Occipital lobe (tissue), 1 donor: ENCODE measurements at regions not wholly inside any gene's neighbourhood (a gene's known extent, or its start where the extent isn't known, plus 50 kb on each side); places are given as distances from the start of the nearest gene placed in this dataset.

Source experiments
- DNase-seq: peaks from one replicate; lab custom pipeline; 2025; lab: John Stamatoyannopoulos, UW

GRCh38 chr11:37632748-37633147, 1034.7 kb upstream of the RAG2 start:
- no peak for DNase-seq

GRCh38 chr11:37630866-37631265, 1032.8 kb upstream of the RAG2 start:
- DNase-seq: no peak

GRCh38 chr11:37623778-37624177, 1025.7 kb upstream of the RAG2 start:
- DNase-seq: no peak

- DNase-seq: no peak
Observed at GRCh38 chr11:37621662-37622061, 1023.6 kb upstream of the RAG2 start.

GRCh38 chr11:37616291-37616690, 1018.3 kb upstream of the RAG2 start:
- no peak for DNase-seq

- no peak for DNase-seq
Observed at GRCh38 chr11:37613031-37613430, 1015.0 kb upstream of the RAG2 start.

GRCh38 chr11:37612146-37612545, 1014.1 kb upstream of the RAG2 start:
- no peak for DNase-seq

- no peak for DNase-seq
Observed at GRCh38 chr11:37605229-37605628, 1007.2 kb upstream of the RAG2 start.

- no peak for DNase-seq
Observed at GRCh38 chr11:37598381-37598780, 1000.3 kb upstream of the RAG2 start.

GRCh38 chr11:37597776-37598175, 999.7 kb upstream of the RAG2 start:
- DNase-seq: no peak

- no peak for DNase-seq
Observed at GRCh38 chr11:37595845-37596244, 997.8 kb upstream of the RAG2 start.

GRCh38 chr11:37574361-37574760, 976.3 kb upstream of the RAG2 start:
- DNase-seq: no peak

- no peak for DNase-seq
Observed at GRCh38 chr11:37572491-37573171, 974.6 kb upstream of the RAG2 start.

GRCh38 chr11:37571246-37571645, 973.2 kb upstream of the RAG2 start:
- DNase-seq: no peak

- no peak for DNase-seq
Observed at GRCh38 chr11:37560991-37561390, 963.0 kb upstream of the RAG2 start.

GRCh38 chr11:37560346-37560745, 962.3 kb upstream of the RAG2 start:
- DNase-seq: no peak

GRCh38 chr11:37558619-37559210, 960.7 kb upstream of the RAG2 start:
- no peak for DNase-seq

- no peak for DNase-seq
Observed at GRCh38 chr11:37557990-37558389, 960.0 kb upstream of the RAG2 start.

- no peak for DNase-seq
Observed at GRCh38 chr11:37552284-37552683, 954.2 kb upstream of the RAG2 start.

- no peak for DNase-seq
Observed at GRCh38 chr11:37544491-37544890, 946.5 kb upstream of the RAG2 start.

- no peak for DNase-seq
Observed at GRCh38 chr11:37533830-37534229, 935.8 kb upstream of the RAG2 start.

GRCh38 chr11:37533087-37533486, 935.1 kb upstream of the RAG2 start:
- no peak for DNase-seq

- DNase-seq: no peak
Observed at GRCh38 chr11:37532271-37532670, 934.2 kb upstream of the RAG2 start.

GRCh38 chr11:37527545-37527944, 929.5 kb upstream of the RAG2 start:
- no peak for DNase-seq
